SU-DHL-6 (cell line): ENCODE measurements at regions not wholly inside any gene's neighbourhood (a gene's known extent, or its start where the extent isn't known, plus 50 kb on each side); places are given as distances from the start of the nearest gene placed in this dataset.

Source experiments
- H2AFZ ChIP-seq: fragments of 200-600 bp; sonication (generic); 2 replicates; pipeline ENCODE4 v1.6.1; 2014; ENCODE audit warnings: low read depth, mild to moderate bottlenecking, moderate library complexity, mixed read lengths, antibody characterized with exemption, low read length; ENCODE audit not compliant: severe bottlenecking
- H3F3A ChIP-seq: fragments of 200-600 bp; shearing (Covaris generic); 2 replicates; pipeline ENCODE4 v1.6.0; 2016; ENCODE audit warnings: antibody characterized with exemption, mild to moderate bottlenecking; ENCODE audit not compliant: insufficient read depth
- H3K27ac ChIP-seq: fragments of 200-600 bp; sonication (generic); 2 replicates; pipeline ENCODE4 v1.5.1; 2016; ENCODE audit warnings: low read depth, mild to moderate bottlenecking, low read length, moderate library complexity, mixed read lengths
- H3K27me3 ChIP-seq: fragments of 200-600 bp; sonication (generic), shearing (Covaris generic); 2 replicates; pipeline ENCODE4 v1.6.0; 2014; ENCODE audit warnings: mild to moderate bottlenecking, low read length
- H3K36me3 ChIP-seq: fragments of 200-600 bp; sonication (generic); 2 replicates; pipeline ENCODE4 v1.6.1; 2014; ENCODE audit warnings: mild to moderate bottlenecking, low read length, mixed read lengths
- H3K4me2 ChIP-seq: fragments of 300-600, 200-600 bp; shearing (Covaris generic), sonication (generic); 2 replicates; pipeline ENCODE4 v1.6.0; 2014; ENCODE audit warnings: low read length, low read depth, mild to moderate bottlenecking; ENCODE audit not compliant: poor library complexity, severe bottlenecking
- H3K4me3 ChIP-seq: fragments of 200-600 bp; sonication (generic); 2 replicates; pipeline ENCODE4 v1.5.1; 2014; ENCODE audit warnings: antibody characterized with exemption, low read length, mild to moderate bottlenecking, mixed read lengths; ENCODE audit not compliant: insufficient read depth, poor library complexity, severe bottlenecking
- H3K79me2 ChIP-seq: fragments of 200-600 bp; sonication (generic); 2 replicates; pipeline ENCODE4 v1.6.1; 2014; ENCODE audit warnings: mild to moderate bottlenecking, low read length, moderate library complexity; ENCODE audit not compliant: insufficient read depth
- H3K9ac ChIP-seq: fragments of 200-600 bp; sonication (generic); 2 replicates; pipeline ENCODE4 v1.7.0; 2014; ENCODE audit warnings: mild to moderate bottlenecking, low read length
- H3K9me2 ChIP-seq: fragments of 200-600 bp; sonication (generic); replicated peaks from 2 replicates; pipeline ENCODE4 v1.6.1; 2014; ENCODE audit warnings: low read length; ENCODE audit not compliant: insufficient read depth
- H3K9me3 ChIP-seq: fragments of 200-600 bp; sonication (generic); 2 replicates; pipeline ENCODE4 v1.6.1; 2014; ENCODE audit warnings: low read length, mixed read lengths; ENCODE audit not compliant: insufficient read depth
- H4K20me1 ChIP-seq: fragments of 200-600 bp; sonication (generic); 2 replicates; pipeline ENCODE4 v1.6.1; 2014; ENCODE audit warnings: low read depth, mild to moderate bottlenecking, antibody characterized with exemption, low read length, moderate library complexity, mixed read lengths
- CTCF ChIP-seq: fragments of 200-600 bp; sonication (generic); IDR thresholded peaks from one replicate; pipeline ENCODE4 v1.5.1; 2017; ENCODE audit warnings: antibody characterized with exemption, mild to moderate bottlenecking, low read length, moderate library complexity; ENCODE audit not compliant: insufficient read depth, poor library complexity, severe bottlenecking
- EZH2phosphoT487 ChIP-seq: fragments of 200-600 bp; sonication (generic), shearing (Covaris generic); conservative IDR thresholded peaks from 2 replicates; pipeline ENCODE4 v1.6.1; 2018; ENCODE audit warnings: mild to moderate bottlenecking, antibody characterized with exemption, low read length, moderate library complexity, mixed read lengths

GRCh38 chr1:106646261-106646784 lies 410.2 kb upstream of the PRMT6 start:
- Histone ChIP-seq H3K27ac (no peak overlapping the region), H3K9me3 (no peaks in the 10 kb centered on the region), H3K4me3 (no peak overlapping the region), H2AFZ (no peak overlapping the region), H3K9ac (no peak overlapping the region), H3K79me2 (no peaks in the 10 kb centered on the region), H3F3A (no peaks in the 10 kb centered on the region), H3K9me2 (no peaks in the 10 kb centered on the region), H3K4me2 (no peak overlapping the region), H3K27me3 (no peaks in the 10 kb centered on the region), H4K20me1 (no peaks in the 10 kb centered on the region), H3K36me3 (no peaks in the 10 kb centered on the region)
- TF ChIP-seq EZH2phosphoT487, result no peak
- no peak for TF ChIP-seq CTCF

- Histone ChIP-seq H3K27me3 (no peaks in the 10 kb centered on the region), H3K79me2 (no peaks in the 10 kb centered on the region), H3K4me2 (no peak overlapping the region), H3K9ac (no peak overlapping the region), H3K27ac (no peak overlapping the region), H3F3A (no peaks in the 10 kb centered on the region), H3K9me2 (no peaks in the 10 kb centered on the region), H3K9me3 (no peaks in the 10 kb centered on the region), H4K20me1 (no peaks in the 10 kb centered on the region), H2AFZ (no peak overlapping the region), H3K4me3 (no peak overlapping the region), H3K36me3 (no peaks in the 10 kb centered on the region)
- TF ChIP-seq EZH2phosphoT487, result no peak
- TF ChIP-seq CTCF, result no peak
Measured at GRCh38 chr1:106646816-106647215, 409.7 kb upstream of the PRMT6 start.

DNA sequence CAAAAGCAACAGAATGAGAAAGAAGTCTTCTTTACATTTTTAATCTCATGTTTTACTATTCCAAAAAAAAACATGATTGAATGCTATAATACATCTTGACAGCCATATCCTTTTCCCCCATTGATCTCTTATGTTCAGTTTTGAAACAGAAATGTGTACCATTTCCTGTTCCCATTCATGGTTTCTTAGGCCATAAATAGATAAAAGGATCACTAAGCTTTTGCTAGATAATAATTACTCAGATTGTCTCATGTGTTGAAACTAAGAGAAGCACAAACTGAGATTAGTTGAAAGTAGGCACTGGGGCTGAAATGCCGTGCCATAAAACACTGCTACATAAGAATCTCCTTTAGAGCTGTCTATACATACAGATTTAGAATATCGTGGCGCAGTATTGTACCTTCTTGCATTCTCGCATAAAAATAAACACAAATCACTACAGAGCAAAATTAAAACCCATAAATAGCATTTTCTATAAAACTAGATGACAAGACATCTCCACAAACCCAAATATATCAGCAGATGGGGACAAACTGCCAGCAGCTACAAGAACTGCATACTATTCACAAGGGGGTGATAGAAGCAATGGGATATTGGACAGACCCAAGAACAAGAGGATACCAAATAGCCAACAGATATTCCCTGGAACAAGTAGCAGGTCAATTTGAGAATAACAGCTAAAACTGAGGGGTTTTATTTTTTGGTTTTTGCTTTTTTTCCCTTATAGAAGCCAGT lies 405.3 kb upstream of the PRMT6 start:
- TF ChIP-seq CTCF (no peak), EZH2phosphoT487 (no peak)
- no peaks in the 10 kb centered on the region for H3K79me2 ChIP-seq
- H3K4me3 ChIP-seq, result no peak overlapping the region
- no peaks in the 10 kb centered on the region for H3K36me3 ChIP-seq
- no peak overlapping the region for H3K9ac ChIP-seq
- H3K9me2 ChIP-seq, result no peaks in the 10 kb centered on the region
- H3F3A ChIP-seq, result no peaks in the 10 kb centered on the region
- no peak overlapping the region for H3K27ac ChIP-seq
- H3K27me3 ChIP-seq, result no peaks in the 10 kb centered on the region
- H2AFZ ChIP-seq, result no peak overlapping the region
- no peaks in the 10 kb centered on the region for H4K20me1 ChIP-seq
- H3K9me3 ChIP-seq, result no peaks in the 10 kb centered on the region
- no peak overlapping the region for H3K4me2 ChIP-seq
